NT2/D1 (cell line): ENCODE measurements at regions not wholly inside any gene's neighbourhood (a gene's known extent, or its start where the extent isn't known, plus 50 kb on each side); places are given as distances from the start of the nearest gene placed in this dataset.

Experiments used
- DNase-seq: peaks from one replicate; pipeline ENCODE4 v3.0.0-alpha.2; 2011; ENCODE audit warnings: low read depth, low spot score
- H3K27me3 ChIP-seq: 2 replicates; pipeline ENCODE4 v1.6.0; 2011; ENCODE audit warnings: mild to moderate bottlenecking; ENCODE audit not compliant: insufficient read length, insufficient read depth
- H3K36me3 ChIP-seq: 2 replicates; pipeline ENCODE4 v1.6.1; 2011; ENCODE audit warnings: mild to moderate bottlenecking, low read length, mixed read lengths; ENCODE audit not compliant: insufficient read depth, insufficient read length
- H3K4me1 ChIP-seq: 2 replicates; pipeline ENCODE4 v1.5.1; 2011; ENCODE audit not compliant: insufficient read depth, insufficient read length
- H3K4me3 ChIP-seq: 2 replicates; pipeline ENCODE4 v1.5.1; 2011; ENCODE audit warnings: low read depth; ENCODE audit not compliant: insufficient read length
- H3K9ac ChIP-seq: 2 replicates; pipeline ENCODE4 v1.6.0; 2011; ENCODE audit warnings: low read depth; ENCODE audit not compliant: insufficient read length
- H3K9me3 ChIP-seq: 2 replicates; pipeline ENCODE4 v1.5.1; 2011; ENCODE audit warnings: mild to moderate bottlenecking, low read length; ENCODE audit not compliant: insufficient read depth
- SUZ12 ChIP-seq: IDR thresholded peaks from 2 replicates; pipeline ENCODE4 v1.6.1; 2011; ENCODE audit not compliant: insufficient read length, insufficient read depth; ENCODE audit errors: extremely low read depth
- YY1 ChIP-seq: IDR thresholded peaks from 2 replicates; pipeline ENCODE4 v1.6.1; 2011; ENCODE audit not compliant: insufficient read length, insufficient read depth
- ZNF274 ChIP-seq: IDR thresholded peaks from 2 replicates; pipeline ENCODE4 v1.6.1; 2011; ENCODE audit warnings: mild to moderate bottlenecking, low read depth, low read length

GRCh38 chr5:3354606-3355005 lies 241.0 kb upstream of the IRX1 start:
- TF ChIP-seq SUZ12 (no peak), ZNF274 (no peak), YY1 (no peak)
- Histone ChIP-seq H3K9ac (no peak overlapping the region), H3K9me3 (no peaks in the 10 kb centered on the region), H3K36me3 (no peaks in the 10 kb centered on the region), H3K4me1 (no peaks in the 10 kb centered on the region), H3K4me3 (no peak overlapping the region), H3K27me3 (no peaks in the 10 kb centered on the region)
- no peak for DNase-seq

GRCh38 chr5:3353561-3353960 lies 242.1 kb upstream of the IRX1 start:
- no peaks in the 10 kb centered on the region for H3K27me3 ChIP-seq
- DNase-seq, result no peak
- H3K4me1 ChIP-seq, result no peaks in the 10 kb centered on the region
- TF ChIP-seq ZNF274, result no peak
- no peak for TF ChIP-seq SUZ12
- TF ChIP-seq YY1, result no peak
- no peak overlapping the region for H3K4me3 ChIP-seq
- no peaks in the 10 kb centered on the region for H3K9me3 ChIP-seq
- no peak overlapping the region for H3K9ac ChIP-seq
- no peaks in the 10 kb centered on the region for H3K36me3 ChIP-seq

- Histone ChIP-seq H3K9me3 (no peaks in the 10 kb centered on the region), H3K4me1 (no peaks in the 10 kb centered on the region), H3K27me3 (no peaks in the 10 kb centered on the region), H3K36me3 (no peaks in the 10 kb centered on the region), H3K9ac (no peak overlapping the region), H3K4me3 (no peak overlapping the region)
- DNase-seq, result no peak
- no peak for TF ChIP-seq ZNF274
- TF ChIP-seq YY1, result no peak
- TF ChIP-seq SUZ12, result no peak
These were observed 242.9 kb upstream of the IRX1 start for GRCh38 chr5:3352711-3353110.

GRCh38 chr5:3351581-3352442 lies 243.8 kb upstream of the IRX1 start:
- no peak for TF ChIP-seq SUZ12
- no peak for TF ChIP-seq YY1
- TF ChIP-seq ZNF274, result no peak
- H3K9me3 ChIP-seq, result no peaks in the 10 kb centered on the region
- no peak overlapping the region for H3K4me3 ChIP-seq
- no peaks in the 10 kb centered on the region for H3K36me3 ChIP-seq
- H3K9ac ChIP-seq, result no peak overlapping the region
- DNase-seq, result no peak
- no peaks in the 10 kb centered on the region for H3K27me3 ChIP-seq
- no peaks in the 10 kb centered on the region for H3K4me1 ChIP-seq

GRCh38 chr5:3350781-3351180 lies 244.9 kb upstream of the IRX1 start:
- no peak overlapping the region for H3K9ac ChIP-seq
- DNase-seq, result no peak
- no peak for TF ChIP-seq YY1
- TF ChIP-seq SUZ12, result no peak
- no peak for TF ChIP-seq ZNF274
- no peak overlapping the region for H3K4me3 ChIP-seq
- H3K27me3 ChIP-seq, result no peaks in the 10 kb centered on the region
- no peaks in the 10 kb centered on the region for H3K9me3 ChIP-seq
- H3K4me1 ChIP-seq, result no peaks in the 10 kb centered on the region
- no peaks in the 10 kb centered on the region for H3K36me3 ChIP-seq

- H3K9ac ChIP-seq, result no peak overlapping the region
- no peaks in the 10 kb centered on the region for H3K4me1 ChIP-seq
- TF ChIP-seq YY1 (no peak), SUZ12 (no peak), ZNF274 (no peak)
- no peaks in the 10 kb centered on the region for H3K9me3 ChIP-seq
- H3K27me3 ChIP-seq, result no peaks in the 10 kb centered on the region
- no peaks in the 10 kb centered on the region for H3K36me3 ChIP-seq
- DNase-seq, result no peak
- H3K4me3 ChIP-seq, result no peak overlapping the region
These were observed 245.7 kb upstream of the IRX1 start for GRCh38 chr5:3349704-3350565.
